Loucy (cell line): ENCODE measurements at regions not wholly inside any gene's neighbourhood (a gene's known extent, or its start where the extent isn't known, plus 50 kb on each side); places are given as distances from the start of the nearest gene placed in this dataset.

ENCODE experiments used
- H2AFZ ChIP-seq: fragments of 200-600 bp; sonication (generic); 2 replicates; pipeline ENCODE4 v1.6.0; 2016; ENCODE audit warnings: antibody characterized with exemption, mild to moderate bottlenecking, low read length, moderate library complexity
- H3F3A ChIP-seq: fragments of 200-600 bp; 2 replicates; pipeline ENCODE4 v1.6.0; 2016; ENCODE audit warnings: antibody characterized with exemption, low read depth, mild to moderate bottlenecking
- H3K27me3 ChIP-seq: fragments of 200-600 bp; sonication (generic); 2 replicates; pipeline ENCODE4 v1.6.1; 2014; ENCODE audit warnings: low read length, mild to moderate bottlenecking; ENCODE audit not compliant: insufficient read depth, poor library complexity, severe bottlenecking
- H3K36me3 ChIP-seq: fragments of 200-600 bp; sonication (generic); 2 replicates; pipeline ENCODE4 v1.6.1; 2016; ENCODE audit warnings: low read length; ENCODE audit not compliant: insufficient read depth
- H3K4me1 ChIP-seq: fragments of 200-600 bp; sonication (generic); 2 replicates; pipeline ENCODE4 v1.5.1; 2014; ENCODE audit warnings: low read length, mild to moderate bottlenecking; ENCODE audit not compliant: insufficient read depth, poor library complexity, severe bottlenecking
- H3K4me2 ChIP-seq: fragments of 200-600 bp; sonication (generic); 2 replicates; pipeline ENCODE4 v1.6.0; 2014; ENCODE audit warnings: antibody characterized with exemption, low read length, low read depth, mild to moderate bottlenecking; ENCODE audit not compliant: poor library complexity, severe bottlenecking
- H3K4me3 ChIP-seq: fragments of 200-600 bp; sonication (generic); 2 replicates; pipeline ENCODE4 v1.5.1; 2014; ENCODE audit warnings: low read length, mild to moderate bottlenecking, mixed read lengths; ENCODE audit not compliant: poor library complexity, severe bottlenecking
- H3K79me2 ChIP-seq: fragments of 200-600 bp; sonication (generic); 2 replicates; pipeline ENCODE4 v1.6.1; 2014; ENCODE audit warnings: low read length; ENCODE audit not compliant: insufficient read depth
- H3K9ac ChIP-seq: fragments of 200-600 bp; sonication (generic); 2 replicates; pipeline ENCODE4 v1.6.0; 2014; ENCODE audit warnings: mild to moderate bottlenecking, low read depth, low read length, moderate library complexity; ENCODE audit not compliant: poor library complexity, severe bottlenecking
- H3K9me2 ChIP-seq: fragments of 200-600 bp; sonication (generic); replicated peaks from 2 replicates; pipeline ENCODE4 v1.6.1; 2016; ENCODE audit warnings: low read depth, low read length, mixed read lengths
- H3K9me3 ChIP-seq: fragments of 200-600 bp; sonication (generic); 2 replicates; pipeline ENCODE4 v1.6.1; 2014; ENCODE audit warnings: mild to moderate bottlenecking, antibody characterized with exemption, low read length, low read depth; ENCODE audit not compliant: insufficient read depth
- H4K20me1 ChIP-seq: fragments of 200-600 bp; sonication (generic); 2 replicates; pipeline ENCODE4 v1.6.0; 2014; ENCODE audit warnings: antibody characterized with exemption, low read length, mild to moderate bottlenecking; ENCODE audit not compliant: insufficient read depth, poor library complexity, severe bottlenecking
- CTCF ChIP-seq: fragments of 200-600 bp; sonication (generic); conservative IDR thresholded peaks from 2 replicates; pipeline ENCODE4 v1.5.1; 2014; ENCODE audit warnings: mild to moderate bottlenecking, antibody characterized with exemption, low read length
- EZH2phosphoT487 ChIP-seq: fragments of 200-600 bp; IDR thresholded peaks from 2 replicates; pipeline ENCODE4 v1.6.1; 2018; ENCODE audit warnings: antibody characterized with exemption, mild to moderate bottlenecking, moderate library complexity, borderline replicate concordance

GRCh38 chr5:90297045-90297764 lies 112.4 kb downstream of the CETN3 start:
- Histone ChIP-seq H3F3A (no peaks in the 10 kb centered on the region), H4K20me1 (no peaks in the 10 kb centered on the region), H3K36me3 (no peaks in the 10 kb centered on the region), H3K9me2 (no peaks in the 10 kb centered on the region), H3K9me3 (no peaks in the 10 kb centered on the region), H2AFZ (no peak overlapping the region), H3K9ac (no peak overlapping the region), H3K27me3 (no peaks in the 10 kb centered on the region), H3K4me3 (no peak overlapping the region), H3K4me1 (peaks cover 6% of the 10 kb centered on the region), H3K4me2 (no peak overlapping the region), H3K79me2 (no peaks in the 10 kb centered on the region)
- TF ChIP-seq EZH2phosphoT487 (no peak), CTCF (no peak)

DNA sequence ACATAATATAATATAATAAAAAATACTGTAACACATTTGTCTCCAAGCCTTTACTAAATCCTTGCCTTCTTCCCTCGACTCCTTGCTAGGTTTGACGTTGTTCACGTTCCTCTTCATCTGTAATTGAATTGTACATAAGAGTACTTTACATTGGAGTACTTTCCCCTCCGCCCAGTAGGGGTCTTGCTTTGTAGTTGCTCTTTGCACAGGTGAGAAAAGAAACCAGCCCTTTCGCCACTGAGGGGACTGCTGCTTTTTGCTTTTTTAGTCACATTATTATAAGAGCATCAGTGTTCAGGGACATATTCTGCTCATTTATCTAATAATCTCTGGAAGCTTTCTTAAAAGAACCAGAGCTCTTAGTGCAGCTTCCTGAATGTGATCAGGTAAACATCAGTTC lies 115.0 kb downstream of the CETN3 start:
- no peak overlapping the region for H3K4me3 ChIP-seq
- H2AFZ ChIP-seq, result no peak overlapping the region
- no peaks in the 10 kb centered on the region for H3K9me3 ChIP-seq
- H3F3A ChIP-seq, result no peaks in the 10 kb centered on the region
- no peaks in the 10 kb centered on the region for H3K36me3 ChIP-seq
- H3K27me3 ChIP-seq, result no peaks in the 10 kb centered on the region
- TF ChIP-seq EZH2phosphoT487 (no peak), CTCF (peak; percentile 33)
- no peak overlapping the region for H3K9ac ChIP-seq
- no peaks in the 10 kb centered on the region for H3K9me2 ChIP-seq
- no peaks in the 10 kb centered on the region for H3K4me1 ChIP-seq
- no peak overlapping the region for H3K4me2 ChIP-seq
- no peaks in the 10 kb centered on the region for H3K79me2 ChIP-seq
- H4K20me1 ChIP-seq, result no peaks in the 10 kb centered on the region

DNA sequence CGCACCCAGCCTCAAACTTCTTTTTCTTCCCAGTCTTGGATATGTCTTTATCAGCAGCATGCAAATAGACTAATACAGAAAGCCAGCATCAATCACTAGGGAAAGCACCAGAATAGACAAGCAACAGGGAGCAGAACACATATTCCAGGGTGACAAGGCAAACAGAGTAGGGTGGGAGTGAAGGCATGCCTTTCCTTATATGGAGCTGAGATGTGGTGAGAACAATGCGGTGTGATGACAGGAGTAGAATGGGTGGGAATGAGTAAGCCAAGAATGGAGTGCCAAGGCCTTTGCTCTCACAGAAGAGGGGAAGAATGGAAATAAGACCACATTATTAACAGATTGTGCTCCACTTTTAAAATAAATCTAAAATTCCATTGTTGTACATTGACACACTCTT lies 115.6 kb downstream of the CETN3 start:
- Histone ChIP-seq H3K4me3 (no peak overlapping the region), H3K27me3 (no peaks in the 10 kb centered on the region), H3K4me1 (no peaks in the 10 kb centered on the region), H2AFZ (no peak overlapping the region), H3F3A (no peaks in the 10 kb centered on the region), H4K20me1 (no peaks in the 10 kb centered on the region), H3K9me3 (no peaks in the 10 kb centered on the region), H3K79me2 (no peaks in the 10 kb centered on the region), H3K4me2 (no peak overlapping the region), H3K9ac (no peak overlapping the region), H3K36me3 (no peaks in the 10 kb centered on the region), H3K9me2 (no peaks in the 10 kb centered on the region)
- TF ChIP-seq EZH2phosphoT487, result no peak
- TF ChIP-seq CTCF, result no peak
